GM12891 (cell line): ENCODE measurements at regions not wholly inside any gene's neighbourhood (a gene's known extent, or its start where the extent isn't known, plus 50 kb on each side); places are given as distances from the start of the nearest gene placed in this dataset.

Experiments used
- POLR2A ChIP-seq: IDR thresholded peaks from 2 replicates; pipeline ENCODE4 v1.6.1; 2011; ENCODE audit warnings: low read depth, low read length, control low read depth
- POLR2AphosphoS5 ChIP-seq: IDR thresholded peaks from 2 replicates; pipeline ENCODE4 v1.6.1; 2011; ENCODE audit warnings: low read depth, low read length, control low read depth
- POU2F2 ChIP-seq: IDR thresholded peaks from 2 replicates; pipeline ENCODE4 v1.6.1; 2011; ENCODE audit warnings: low read depth, mild to moderate bottlenecking, control low read depth, low read length, moderate library complexity
- SPI1 ChIP-seq: IDR thresholded peaks from 2 replicates; pipeline ENCODE4 v1.6.1; 2011; ENCODE audit warnings: low read depth, low read length, control low read depth
- TAF1 ChIP-seq: IDR thresholded peaks from 2 replicates; pipeline ENCODE4 v1.6.1; 2011; ENCODE audit warnings: low read depth, low read length, control low read depth

DNA sequence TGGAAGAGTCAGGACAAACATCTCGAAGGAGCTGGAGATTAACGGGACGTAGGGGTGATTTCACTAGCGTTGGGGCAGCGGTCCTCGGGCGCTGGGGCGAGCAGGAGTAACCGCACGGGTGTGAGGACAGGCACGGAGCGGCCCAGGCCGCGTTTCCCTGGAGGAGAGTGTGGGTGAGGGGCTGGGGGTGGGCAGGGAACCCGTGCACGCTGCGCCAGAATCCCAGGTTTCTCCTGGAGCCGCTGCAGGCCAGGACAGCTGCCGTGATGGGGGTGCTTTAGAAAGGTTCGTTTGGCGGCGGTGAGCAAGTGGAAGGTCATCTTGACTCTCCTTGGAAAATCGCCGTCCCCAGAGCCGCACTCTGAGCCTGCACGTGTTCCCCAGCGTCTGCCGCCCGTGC, 290.2 kb upstream of the IRX1 start:
- TF ChIP-seq SPI1, result no peak
- no peak for TF ChIP-seq POLR2A
- no peak for TF ChIP-seq POLR2AphosphoS5
- no peak for TF ChIP-seq TAF1
- no peak for TF ChIP-seq POU2F2
